Left ventricle myocardium inferior (tissue), 1 donor: ENCODE measurements at regions not wholly inside any gene's neighbourhood (a gene's known extent, or its start where the extent isn't known, plus 50 kb on each side); places are given as distances from the start of the nearest gene placed in this dataset.

Source experiments
- DNase-seq: peaks from one replicate; pipeline ENCODE4 v3.0.0-alpha.2; 2020
- H3K27ac ChIP-seq: fragments of 200-600 bp; replicated peaks from 2 replicates; pipeline ENCODE4 v1.8.0; 2021
- H3K27me3 ChIP-seq: fragments of 200-600 bp; 2 replicates; pipeline ENCODE4 v1.8.0; 2021; ENCODE audit warnings: low read depth
- H3K36me3 ChIP-seq: fragments of 200-600 bp; 2 replicates; pipeline ENCODE4 v1.8.0; 2021
- H3K4me1 ChIP-seq: fragments of 200-600 bp; 2 replicates; pipeline ENCODE4 v1.8.0; 2021
- H3K4me3 ChIP-seq: fragments of 200-600 bp; 2 replicates; pipeline ENCODE4 v1.8.0; 2021; ENCODE audit warnings: mild to moderate bottlenecking, moderate library complexity
- H3K9me3 ChIP-seq: fragments of 200-600 bp; replicated peaks from 2 replicates; pipeline ENCODE4 v1.8.0; 2021
- intact Hi-C: fragments of 100-400 bp; cut with micrococcal nuclease; formaldehyde crosslinking; loops from one replicate; pipeline ENCODE4 v1.11.0; 2022
- TF ChIP-seq, protein P1 (sequence below): fragments of 200-600 bp; IDR thresholded peaks from 2 replicates; pipeline ENCODE4 v1.8.0; 2021; ENCODE audit warnings: antibody characterized with exemption, mild to moderate bottlenecking, borderline replicate concordance
- donor health status: DM: no; HTN: yes; CAD: no; lungs with severe emphysema.

DNA sequence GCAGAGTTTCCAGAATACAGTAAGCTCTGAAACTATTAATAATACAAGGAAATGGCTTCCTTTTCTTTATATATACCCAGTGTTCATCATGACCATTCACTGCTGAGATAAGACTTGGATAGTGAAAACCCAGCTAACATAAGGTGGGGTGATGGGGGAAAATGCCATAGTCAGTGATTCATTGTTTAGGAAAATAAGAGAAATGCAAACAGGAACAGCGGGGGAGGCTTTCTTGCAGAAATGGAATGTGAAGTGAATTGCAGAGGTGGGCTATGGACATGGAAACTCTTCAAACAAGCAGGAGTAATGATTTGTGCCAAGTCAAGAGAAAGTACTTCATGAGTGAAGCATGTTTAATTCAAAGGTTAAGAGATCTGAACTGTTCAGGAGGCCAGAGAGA lies 519.4 kb downstream of the TDRD15 start:
- intact Hi-C loops, result no loop called here
- TF ChIP-seq, protein P1, sequence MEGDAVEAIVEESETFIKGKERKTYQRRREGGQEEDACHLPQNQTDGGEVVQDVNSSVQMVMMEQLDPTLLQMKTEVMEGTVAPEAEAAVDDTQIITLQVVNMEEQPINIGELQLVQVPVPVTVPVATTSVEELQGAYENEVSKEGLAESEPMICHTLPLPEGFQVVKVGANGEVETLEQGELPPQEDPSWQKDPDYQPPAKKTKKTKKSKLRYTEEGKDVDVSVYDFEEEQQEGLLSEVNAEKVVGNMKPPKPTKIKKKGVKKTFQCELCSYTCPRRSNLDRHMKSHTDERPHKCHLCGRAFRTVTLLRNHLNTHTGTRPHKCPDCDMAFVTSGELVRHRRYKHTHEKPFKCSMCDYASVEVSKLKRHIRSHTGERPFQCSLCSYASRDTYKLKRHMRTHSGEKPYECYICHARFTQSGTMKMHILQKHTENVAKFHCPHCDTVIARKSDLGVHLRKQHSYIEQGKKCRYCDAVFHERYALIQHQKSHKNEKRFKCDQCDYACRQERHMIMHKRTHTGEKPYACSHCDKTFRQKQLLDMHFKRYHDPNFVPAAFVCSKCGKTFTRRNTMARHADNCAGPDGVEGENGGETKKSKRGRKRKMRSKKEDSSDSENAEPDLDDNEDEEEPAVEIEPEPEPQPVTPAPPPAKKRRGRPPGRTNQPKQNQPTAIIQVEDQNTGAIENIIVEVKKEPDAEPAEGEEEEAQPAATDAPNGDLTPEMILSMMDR, result no peak
- no peak for DNase-seq
- Histone ChIP-seq H3K9me3 (no peaks in the 10 kb centered on the region), H3K4me1 (no peaks in the 10 kb centered on the region), H3K27ac (no peak overlapping the region), H3K4me3 (no peak overlapping the region), H3K36me3 (no peaks in the 10 kb centered on the region), H3K27me3 (no peaks in the 10 kb centered on the region)

DNA sequence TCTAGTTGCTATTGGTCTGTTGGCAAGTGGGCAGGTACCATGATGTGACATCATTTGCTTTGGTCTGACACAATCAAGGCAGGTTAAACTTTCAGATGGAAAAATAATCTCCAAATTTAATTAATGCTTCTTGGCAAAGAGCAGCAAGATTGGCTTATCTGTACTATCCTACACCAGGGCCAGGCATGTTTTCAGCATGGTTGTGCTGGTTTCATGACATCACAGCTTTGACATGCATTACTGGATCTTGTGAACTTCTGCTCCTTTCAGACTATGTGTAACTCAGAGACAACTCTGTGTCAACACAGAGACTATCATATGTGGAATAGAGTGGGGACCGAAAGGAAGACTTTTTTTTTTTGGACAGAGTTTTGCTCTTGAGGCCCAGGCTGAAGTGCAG lies 520.5 kb downstream of the TDRD15 start:
- no peaks in the 10 kb centered on the region for H3K9me3 ChIP-seq
- no peaks in the 10 kb centered on the region for H3K36me3 ChIP-seq
- no peak overlapping the region for H3K27ac ChIP-seq
- no peak for DNase-seq
- H3K4me1 ChIP-seq, result no peaks in the 10 kb centered on the region
- intact Hi-C loops, result no loop called here
- H3K4me3 ChIP-seq, result no peak overlapping the region
- no peaks in the 10 kb centered on the region for H3K27me3 ChIP-seq
- TF ChIP-seq, protein P1, result no peak

DNA sequence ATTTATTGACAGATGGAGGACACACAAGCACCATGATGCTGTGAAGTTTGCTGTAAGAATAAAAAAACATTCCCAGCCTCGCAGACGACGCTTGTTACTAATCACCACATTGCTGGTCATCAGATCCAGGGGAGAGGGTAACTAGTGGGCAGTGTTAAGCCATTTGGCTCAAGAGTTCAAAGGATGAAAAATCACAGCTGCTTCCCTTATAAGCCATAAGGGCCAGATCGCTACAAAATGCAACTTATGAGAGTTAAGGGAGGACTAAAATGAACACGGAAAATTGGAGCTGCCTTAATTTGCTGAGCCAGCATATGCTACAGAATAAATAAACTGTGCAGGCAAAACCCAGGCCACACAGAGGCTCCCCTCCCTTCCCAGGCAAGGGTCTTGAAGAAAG lies 522.6 kb downstream of the TDRD15 start:
- no peaks in the 10 kb centered on the region for H3K9me3 ChIP-seq
- no peak for DNase-seq
- no peaks in the 10 kb centered on the region for H3K36me3 ChIP-seq
- intact Hi-C loops, result no loop called here
- H3K27me3 ChIP-seq, result no peaks in the 10 kb centered on the region
- no peak overlapping the region for H3K4me3 ChIP-seq
- TF ChIP-seq, protein P1, result no peak
- no peaks in the 10 kb centered on the region for H3K4me1 ChIP-seq
- H3K27ac ChIP-seq, result no peak overlapping the region

DNA sequence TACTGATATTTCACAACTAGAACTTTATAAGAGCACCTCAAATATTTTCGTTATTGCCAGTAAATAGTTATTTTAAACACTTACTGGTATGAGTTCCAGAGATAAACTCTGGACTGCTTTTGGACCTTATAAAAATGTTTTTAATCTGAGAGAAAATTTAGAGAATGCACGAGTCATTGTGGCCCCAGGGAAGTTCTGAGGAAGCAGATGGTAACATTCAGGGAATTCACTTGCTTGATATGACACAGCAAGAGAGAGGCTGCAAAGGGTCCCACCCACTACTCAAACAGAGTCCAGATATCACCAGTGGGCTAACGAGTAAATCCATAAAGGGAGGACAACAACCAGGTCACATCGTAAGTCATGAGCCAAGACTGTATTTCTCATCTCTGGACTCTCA lies 526.8 kb downstream of the TDRD15 start:
- H3K36me3 ChIP-seq, result no peaks in the 10 kb centered on the region
- no peak overlapping the region for H3K27ac ChIP-seq
- H3K4me1 ChIP-seq, result no peaks in the 10 kb centered on the region
- H3K27me3 ChIP-seq, result no peaks in the 10 kb centered on the region
- TF ChIP-seq, protein P1, result no peak
- no peak for DNase-seq
- intact Hi-C loops, result no loop called here
- no peaks in the 10 kb centered on the region for H3K9me3 ChIP-seq
- no peak overlapping the region for H3K4me3 ChIP-seq

DNA sequence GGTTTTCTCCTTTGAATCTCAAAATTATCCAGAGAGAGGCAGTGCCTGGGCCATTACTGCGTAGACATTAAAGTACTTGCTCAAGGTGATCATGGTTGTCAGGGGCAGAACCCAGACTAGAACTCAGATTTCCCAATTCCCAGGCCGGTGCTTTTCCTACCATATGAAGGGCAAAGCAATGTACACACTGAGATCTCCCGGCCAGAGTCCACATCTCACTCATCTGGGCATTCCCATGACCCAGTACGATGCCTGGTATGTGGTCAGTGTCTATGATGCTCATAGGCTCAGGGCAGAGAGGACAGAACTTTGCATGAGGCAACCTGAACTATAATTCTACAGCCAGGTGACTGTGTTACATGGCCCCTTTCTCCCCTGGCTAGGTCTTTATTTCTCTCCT lies 531.4 kb downstream of the TDRD15 start:
- Histone ChIP-seq H3K9me3 (no peaks in the 10 kb centered on the region), H3K36me3 (no peaks in the 10 kb centered on the region), H3K4me1 (no peaks in the 10 kb centered on the region), H3K4me3 (no peak overlapping the region), H3K27me3 (no peaks in the 10 kb centered on the region), H3K27ac (no peak overlapping the region)
- no peak for DNase-seq
- intact Hi-C loops, result no loop called here
- TF ChIP-seq, protein P1, result no peak
